Thyroid gland (tissue), 4 donors: ENCODE measurements at regions not wholly inside any gene's neighbourhood (a gene's known extent, or its start where the extent isn't known, plus 50 kb on each side); places are given as distances from the start of the nearest gene placed in this dataset.

Experiments used
- CTCF ChIP-seq, 6 experiments: fragments of 200-600 bp in 3 of 6; fragments of 450-650 bp in 3 of 6; sonication (generic) in 3 of 6; IDR thresholded peaks; one replicate each; pipeline ENCODE4 v1.5.1; 2016 to 2019; ENCODE audit warnings: antibody characterized with exemption in 6 of 6, mild to moderate bottlenecking in 2 of 6, inconsistent platforms in 1 of 6, moderate library complexity in 1 of 6
- POLR2A ChIP-seq, 2 donors: fragments of 450-650 bp; IDR thresholded peaks; one replicate each; pipeline ENCODE4 v1.6.1; 2017; ENCODE audit warnings: antibody characterized with exemption in 2 of 2, mild to moderate bottlenecking in 2 of 2, moderate library complexity in 1 of 2

- TF ChIP-seq CTCF (IDR thresholded peaks at IDR 0.05) (no peak), POLR2A (IDR thresholded peaks at IDR 0.05) (no peak)
Measured at GRCh38 chr5:106906199-106906598, 764.5 kb downstream of the EFNA5 start.
